ENCODE measurements at regions not wholly inside any gene's neighbourhood (a gene's known extent, or its start where the extent isn't known, plus 50 kb on each side); places are given as distances from the start of the nearest gene placed in this dataset.

DNA sequence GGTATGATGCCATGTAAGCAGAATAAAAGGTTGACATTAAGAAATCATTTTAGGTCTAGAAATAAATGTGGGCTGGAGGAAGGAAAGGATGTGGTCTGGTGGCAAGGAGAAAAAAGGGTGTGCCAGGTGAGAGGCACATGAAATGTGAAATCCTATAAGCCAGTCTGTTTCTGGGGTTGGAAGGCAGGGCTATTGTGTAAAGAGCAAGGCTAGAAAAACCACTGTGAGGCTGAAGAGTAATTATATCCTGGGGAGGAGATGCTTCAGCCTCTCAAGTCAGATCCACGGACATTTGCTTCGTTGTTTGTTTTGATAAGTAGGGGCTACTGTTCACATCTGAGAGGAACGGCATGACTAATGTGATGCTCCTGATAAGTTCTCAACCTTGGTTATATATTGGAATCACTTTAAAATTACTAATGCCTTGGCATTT is 77.5 kb upstream of the CTSC start:
- intact Hi-C loops (cut with DNase I): no loop called here
- H3K36me3 ChIP-seq: no peaks in the 10 kb centered on the region
- no peaks in the 10 kb centered on the region for H3K9me3 ChIP-seq
- WGBS, 2 donors: 24 to 30% methylated on average over 3 of the region's 3 CpGs
- peaks cover 0 to 6% of the 10 kb centered on the region in 2 donors for H3K4me1 ChIP-seq
- TF ChIP-seq, protein P1, sequence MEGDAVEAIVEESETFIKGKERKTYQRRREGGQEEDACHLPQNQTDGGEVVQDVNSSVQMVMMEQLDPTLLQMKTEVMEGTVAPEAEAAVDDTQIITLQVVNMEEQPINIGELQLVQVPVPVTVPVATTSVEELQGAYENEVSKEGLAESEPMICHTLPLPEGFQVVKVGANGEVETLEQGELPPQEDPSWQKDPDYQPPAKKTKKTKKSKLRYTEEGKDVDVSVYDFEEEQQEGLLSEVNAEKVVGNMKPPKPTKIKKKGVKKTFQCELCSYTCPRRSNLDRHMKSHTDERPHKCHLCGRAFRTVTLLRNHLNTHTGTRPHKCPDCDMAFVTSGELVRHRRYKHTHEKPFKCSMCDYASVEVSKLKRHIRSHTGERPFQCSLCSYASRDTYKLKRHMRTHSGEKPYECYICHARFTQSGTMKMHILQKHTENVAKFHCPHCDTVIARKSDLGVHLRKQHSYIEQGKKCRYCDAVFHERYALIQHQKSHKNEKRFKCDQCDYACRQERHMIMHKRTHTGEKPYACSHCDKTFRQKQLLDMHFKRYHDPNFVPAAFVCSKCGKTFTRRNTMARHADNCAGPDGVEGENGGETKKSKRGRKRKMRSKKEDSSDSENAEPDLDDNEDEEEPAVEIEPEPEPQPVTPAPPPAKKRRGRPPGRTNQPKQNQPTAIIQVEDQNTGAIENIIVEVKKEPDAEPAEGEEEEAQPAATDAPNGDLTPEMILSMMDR (IDR thresholded peaks at IDR 0.05): no peak
- TF ChIP-seq POLR2A (IDR thresholded peaks at IDR 0.05): no peak
- no peak overlapping the region for H3K4me3 ChIP-seq (replicated peaks in 1 of 3)
- H3K27me3 ChIP-seq: no peaks in the 10 kb centered on the region
- H3K27ac ChIP-seq: no peak overlapping the region
- DNase-seq: no peak

DNA sequence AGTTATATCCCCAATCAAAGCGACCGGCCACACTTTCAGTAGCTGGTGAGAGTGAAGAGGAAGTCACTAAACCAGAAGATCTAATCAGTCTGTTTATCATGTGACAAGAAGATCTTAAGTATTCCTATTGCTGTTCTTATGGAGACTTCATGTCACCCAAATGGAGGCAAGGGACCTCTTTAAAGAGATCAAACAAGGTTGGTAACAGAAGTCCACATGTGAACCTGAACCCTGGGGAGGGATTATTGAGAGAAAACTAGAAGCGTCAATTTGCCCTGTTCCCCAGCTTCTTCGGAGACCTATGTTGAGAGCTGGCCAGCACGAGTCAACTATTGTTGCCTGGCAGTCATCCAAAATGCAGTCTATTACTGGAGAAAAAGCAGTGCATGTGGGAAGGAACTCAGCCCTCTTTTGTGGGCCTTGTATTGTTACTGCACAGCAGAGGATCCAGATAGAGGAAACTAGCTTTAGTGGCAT is 76.9 kb upstream of the CTSC start:
- peaks cover 0 to 6% of the 10 kb centered on the region in 2 donors for H3K4me1 ChIP-seq
- no peak overlapping the region for H3K27ac ChIP-seq
- H3K4me3 ChIP-seq (replicated peaks in 1 of 3): no peak overlapping the region
- intact Hi-C loops (cut with DNase I): no loop called here
- 21 to 27% methylated on average over 5 of the region's 5 CpGs for WGBS, 2 donors
- H3K36me3 ChIP-seq: no peaks in the 10 kb centered on the region
- H3K27me3 ChIP-seq: no peaks in the 10 kb centered on the region
- peak; percentile 40 to 41 for DNase-seq
- no peaks in the 10 kb centered on the region for H3K9me3 ChIP-seq
- TF ChIP-seq POLR2A (IDR thresholded peaks at IDR 0.05): no peak
- TF ChIP-seq, protein P1 (IDR thresholded peaks at IDR 0.05): no peak

DNA sequence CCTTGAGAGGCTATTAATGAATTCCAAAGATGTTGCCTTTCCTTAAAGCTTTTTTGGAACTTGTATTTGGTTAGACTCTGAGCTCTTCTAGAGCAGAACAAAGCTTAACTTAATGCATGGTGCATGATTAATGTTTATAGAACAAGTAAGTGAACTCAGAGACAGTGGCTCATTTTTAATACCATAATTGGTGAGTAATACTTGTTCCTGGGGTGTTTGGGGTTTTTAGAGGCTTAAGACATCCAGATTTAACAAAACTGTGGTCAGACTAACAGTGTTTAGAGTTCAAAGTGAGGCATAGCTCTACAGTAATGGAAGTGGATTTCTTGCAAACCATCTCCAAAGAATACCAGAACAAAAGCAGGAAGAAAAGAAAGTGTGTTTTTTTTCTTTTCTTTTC is 73.7 kb upstream of the CTSC start:
- no peak overlapping the region for H3K4me3 ChIP-seq (replicated peaks in 1 of 3)
- no peak overlapping the region for H3K27ac ChIP-seq
- peaks cover 0 to 10% of the 10 kb centered on the region in 2 donors for H3K4me1 ChIP-seq
- intact Hi-C loops (cut with DNase I): no loop called here
- DNase-seq: no peak
- H3K27me3 ChIP-seq: no peaks in the 10 kb centered on the region
- H3K36me3 ChIP-seq: no peaks in the 10 kb centered on the region
- H3K9me3 ChIP-seq: no peaks in the 10 kb centered on the region
- TF ChIP-seq, protein P1 (IDR thresholded peaks at IDR 0.05): no peak
- TF ChIP-seq POLR2A (IDR thresholded peaks at IDR 0.05): no peak

DNA sequence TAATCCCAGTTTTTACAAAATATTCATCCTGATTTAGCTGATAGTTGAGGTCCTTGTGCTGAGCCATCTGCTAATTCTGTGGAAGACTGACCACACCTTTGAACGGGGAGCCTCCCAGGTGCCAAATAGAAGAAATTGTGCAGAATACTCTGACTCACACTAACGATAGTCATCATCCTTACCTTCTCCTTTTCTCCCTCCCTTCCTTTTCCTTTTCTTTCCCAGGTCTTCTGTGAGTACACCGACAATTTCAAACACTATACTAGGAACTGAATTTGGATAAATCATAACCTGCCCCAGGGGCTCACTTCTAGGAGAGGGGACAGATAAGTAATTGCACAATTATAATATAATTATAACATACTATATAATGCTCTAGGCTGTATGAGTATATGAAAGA is 73.1 kb upstream of the CTSC start:
- 81 to 91% methylated on average over 3 of the region's 3 CpGs for WGBS, 2 donors
- H3K36me3 ChIP-seq: no peaks in the 10 kb centered on the region
- no peaks in the 10 kb centered on the region for H3K9me3 ChIP-seq
- peaks cover 0 to 14% of the 10 kb centered on the region in 2 donors for H3K4me1 ChIP-seq
- no peak for TF ChIP-seq POLR2A (IDR thresholded peaks at IDR 0.05)
- TF ChIP-seq, protein P1 (IDR thresholded peaks at IDR 0.05): no peak
- H3K27ac ChIP-seq: no peak overlapping the region
- H3K4me3 ChIP-seq (replicated peaks in 1 of 3): no peak overlapping the region
- intact Hi-C loops (cut with DNase I): no loop called here
- no peak for DNase-seq
- no peaks in the 10 kb centered on the region for H3K27me3 ChIP-seq

GRCh38 chr11:88410056-88410455 is 72.5 kb upstream of the CTSC start:
- DNase-seq: no peak
- H3K4me1 ChIP-seq: peaks cover 0 to 20% of the 10 kb centered on the region in 2 donors
- no peak overlapping the region for H3K27ac ChIP-seq
- intact Hi-C loops (cut with DNase I): no loop called here
- WGBS, 2 donors: 73 to 77% methylated on average over 4 of the region's 4 CpGs
- no peak for TF ChIP-seq POLR2A (IDR thresholded peaks at IDR 0.05)
- TF ChIP-seq, protein P1 (IDR thresholded peaks at IDR 0.05): no peak
- H3K4me3 ChIP-seq (replicated peaks in 1 of 3): no peak overlapping the region
- H3K27me3 ChIP-seq: no peaks in the 10 kb centered on the region
- no peaks in the 10 kb centered on the region for H3K36me3 ChIP-seq
- H3K9me3 ChIP-seq: no peaks in the 10 kb centered on the region

All from thyroid gland (tissue), 4 donors.